Gastroesophageal sphincter (tissue), 3 donors: ENCODE measurements at regions not wholly inside any gene's neighbourhood (a gene's known extent, or its start where the extent isn't known, plus 50 kb on each side); places are given as distances from the start of the nearest gene placed in this dataset.

Experiments
- CTCF ChIP-seq, 4 experiments: fragments of 200-600 bp in 2 of 4; fragments of 450-650 bp in 2 of 4; sonication (generic) in 1 of 4; IDR thresholded peaks; one replicate each; pipeline ENCODE4 v1.5.1; 2017 to 2019; ENCODE audit warnings: antibody characterized with exemption in 4 of 4, mild to moderate bottlenecking in 2 of 4, moderate library complexity in 2 of 4
- POLR2AphosphoS5 ChIP-seq: sonication (generic); formaldehyde crosslinking; IDR thresholded peaks from one replicate; pipeline ENCODE4 v1.6.1; 2017; ENCODE audit warnings: antibody characterized with exemption

GRCh38 chr20:19890445-19891051, 126.6 kb upstream of the NAA20 start:
- TF ChIP-seq CTCF (IDR thresholded peaks at IDR 0.05) (no peak), POLR2AphosphoS5 (no peak)
